ENCODE measurements at regions not wholly inside any gene's neighbourhood (a gene's known extent, or its start where the extent isn't known, plus 50 kb on each side); places are given as distances from the start of the nearest gene placed in this dataset.

GRCh38 chr2:45233301-45233700, 224.0 kb upstream of the SIX2 start:
- Mint-ChIP-seq H3K27ac (no peak overlapping the region), H3K27me3 (peaks cover 28% of the 10 kb centered on the region), H3K9me3 (no peaks in the 10 kb centered on the region), H3K4me1 (ENCODE audit: low read depth) (peaks cover 6% of the 10 kb centered on the region), H3K4me3 (no peak overlapping the region), H3K36me3 (ENCODE audit: low read depth) (no peaks in the 10 kb centered on the region)
- no peak for DNase-seq

- DNase-seq = no peak
- no peaks in the 10 kb centered on the region for H3K36me3 Mint-ChIP-seq (ENCODE audit: low read depth)
- H3K27ac Mint-ChIP-seq = no peak overlapping the region
- no peak overlapping the region for H3K4me3 Mint-ChIP-seq
- peaks cover 3% of the 10 kb centered on the region for H3K9me3 Mint-ChIP-seq
- peaks cover under 1% of the 10 kb centered on the region for H3K4me1 Mint-ChIP-seq (ENCODE audit: low read depth)
- H3K27me3 Mint-ChIP-seq = peaks cover 25% of the 10 kb centered on the region
Observed at GRCh38 chr2:45232818-45233217, 223.6 kb upstream of the SIX2 start.

- Mint-ChIP-seq H3K36me3 (ENCODE audit: low read depth) (no peaks in the 10 kb centered on the region), H3K27ac (no peak overlapping the region), H3K27me3 (peaks cover 21% of the 10 kb centered on the region), H3K9me3 (peaks cover 11% of the 10 kb centered on the region), H3K4me1 (ENCODE audit: low read depth) (no peaks in the 10 kb centered on the region), H3K4me3 (no peak overlapping the region)
- no peak for DNase-seq
Observed at GRCh38 chr2:45229411-45229810, 220.2 kb upstream of the SIX2 start.

GRCh38 chr2:45227347-45227746, 218.1 kb upstream of the SIX2 start:
- no peaks in the 10 kb centered on the region for H3K36me3 Mint-ChIP-seq (ENCODE audit: low read depth)
- H3K9me3 Mint-ChIP-seq = peaks cover 11% of the 10 kb centered on the region
- DNase-seq = no peak
- peaks cover 37% of the 10 kb centered on the region for H3K27me3 Mint-ChIP-seq
- no peak overlapping the region for H3K4me3 Mint-ChIP-seq
- H3K27ac Mint-ChIP-seq = no peak overlapping the region
- no peaks in the 10 kb centered on the region for H3K4me1 Mint-ChIP-seq (ENCODE audit: low read depth)

- no peak for DNase-seq
- Mint-ChIP-seq H3K27me3 (peaks cover 54% of the 10 kb centered on the region), H3K4me3 (no peak overlapping the region), H3K27ac (no peak overlapping the region), H3K9me3 (peaks cover 11% of the 10 kb centered on the region), H3K4me1 (ENCODE audit: low read depth) (no peaks in the 10 kb centered on the region), H3K36me3 (ENCODE audit: low read depth) (no peaks in the 10 kb centered on the region)
Observed at GRCh38 chr2:45224993-45225380, 215.7 kb upstream of the SIX2 start.

- Mint-ChIP-seq H3K9me3 (peaks cover 11% of the 10 kb centered on the region), H3K27me3 (peaks cover 54% of the 10 kb centered on the region), H3K4me1 (ENCODE audit: low read depth) (no peaks in the 10 kb centered on the region), H3K4me3 (no peak overlapping the region), H3K36me3 (ENCODE audit: low read depth) (no peaks in the 10 kb centered on the region), H3K27ac (no peak overlapping the region)
- no peak for DNase-seq
Observed at GRCh38 chr2:45224321-45224992, 215.2 kb upstream of the SIX2 start.

- H3K9me3 Mint-ChIP-seq = peaks cover 11% of the 10 kb centered on the region
- DNase-seq = no peak
- no peak overlapping the region for H3K27ac Mint-ChIP-seq
- H3K36me3 Mint-ChIP-seq (ENCODE audit: low read depth) = no peaks in the 10 kb centered on the region
- no peaks in the 10 kb centered on the region for H3K4me1 Mint-ChIP-seq (ENCODE audit: low read depth)
- no peak overlapping the region for H3K4me3 Mint-ChIP-seq
- H3K27me3 Mint-ChIP-seq = peaks cover 54% of the 10 kb centered on the region
Observed at GRCh38 chr2:45223531-45223930, 214.3 kb upstream of the SIX2 start.

DNA sequence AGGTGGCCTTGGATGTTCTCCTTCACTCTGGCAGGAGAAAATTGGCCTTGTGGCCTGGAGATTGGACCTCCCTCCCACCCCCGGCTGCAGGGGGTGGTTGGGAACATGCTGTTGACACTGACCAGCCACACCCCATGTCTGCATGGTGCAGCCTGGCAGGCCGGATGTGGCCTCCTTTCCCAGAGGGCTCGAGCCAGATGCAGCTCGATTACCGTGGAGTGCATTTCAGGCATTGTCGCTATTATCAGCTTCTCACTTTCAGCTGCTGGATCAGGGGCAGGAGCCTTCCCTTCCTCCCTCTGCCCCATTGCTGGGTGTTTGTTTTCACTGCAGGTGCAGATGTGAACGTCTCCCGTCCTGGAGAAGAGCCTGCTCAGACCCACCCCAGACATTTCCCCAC, 211.0 kb upstream of the SIX2 start:
- no peak for DNase-seq
- no peaks in the 10 kb centered on the region for H3K9me3 Mint-ChIP-seq
- H3K4me3 Mint-ChIP-seq = no peak overlapping the region
- no peak overlapping the region for H3K27ac Mint-ChIP-seq
- no peaks in the 10 kb centered on the region for H3K36me3 Mint-ChIP-seq (ENCODE audit: low read depth)
- H3K4me1 Mint-ChIP-seq (ENCODE audit: low read depth) = no peaks in the 10 kb centered on the region
- H3K27me3 Mint-ChIP-seq = peaks cover 55% of the 10 kb centered on the region

DNA sequence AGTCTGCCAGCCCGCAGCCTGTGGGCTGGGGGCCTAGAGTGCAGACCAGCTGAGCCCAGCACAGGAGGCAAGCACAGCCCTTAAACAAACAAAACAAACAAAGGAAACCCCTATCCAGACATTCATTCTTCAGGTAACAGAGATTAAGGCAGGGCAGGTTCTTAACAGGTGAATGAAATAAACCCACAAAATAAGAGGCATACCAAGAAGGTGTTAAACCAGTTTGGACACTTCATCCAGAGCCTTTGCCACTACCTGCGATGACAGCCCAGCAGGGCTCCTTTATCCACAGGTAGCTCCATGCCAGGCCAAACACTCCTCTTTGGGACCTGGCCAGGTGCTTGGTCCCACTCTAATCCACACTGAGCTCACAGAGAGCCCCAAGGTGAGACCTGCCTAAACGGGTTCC, 209.7 kb upstream of the SIX2 start:
- Mint-ChIP-seq H3K4me3 (no peak overlapping the region), H3K36me3 (ENCODE audit: low read depth) (no peaks in the 10 kb centered on the region), H3K27me3 (peaks cover 47% of the 10 kb centered on the region), H3K4me1 (ENCODE audit: low read depth) (no peaks in the 10 kb centered on the region), H3K27ac (no peak overlapping the region), H3K9me3 (no peaks in the 10 kb centered on the region)
- no peak for DNase-seq

DNA sequence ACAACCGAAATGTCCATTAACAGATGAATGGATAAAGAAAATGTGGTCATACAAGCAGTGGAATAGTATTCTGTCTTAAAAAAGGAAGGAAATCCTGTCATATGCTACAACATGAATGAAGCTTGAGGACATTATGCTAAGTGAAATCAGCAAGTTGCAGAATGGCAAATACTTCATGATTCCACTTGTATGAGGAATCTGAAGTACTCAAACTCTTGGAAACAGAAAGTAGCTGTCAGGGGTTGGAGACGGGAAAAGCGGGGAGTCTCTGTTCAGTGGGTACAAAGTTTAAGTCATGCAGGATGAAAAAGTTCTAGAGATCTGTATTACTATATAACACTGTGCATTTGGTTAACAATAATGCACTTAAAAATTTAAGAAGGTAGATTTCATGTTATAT, 209.0 kb upstream of the SIX2 start:
- H3K36me3 Mint-ChIP-seq (ENCODE audit: low read depth) = no peaks in the 10 kb centered on the region
- H3K9me3 Mint-ChIP-seq = no peaks in the 10 kb centered on the region
- H3K4me1 Mint-ChIP-seq (ENCODE audit: low read depth) = no peaks in the 10 kb centered on the region
- H3K4me3 Mint-ChIP-seq = no peak overlapping the region
- no peak for DNase-seq
- no peak overlapping the region for H3K27ac Mint-ChIP-seq
- peaks cover 42% of the 10 kb centered on the region for H3K27me3 Mint-ChIP-seq

DNA sequence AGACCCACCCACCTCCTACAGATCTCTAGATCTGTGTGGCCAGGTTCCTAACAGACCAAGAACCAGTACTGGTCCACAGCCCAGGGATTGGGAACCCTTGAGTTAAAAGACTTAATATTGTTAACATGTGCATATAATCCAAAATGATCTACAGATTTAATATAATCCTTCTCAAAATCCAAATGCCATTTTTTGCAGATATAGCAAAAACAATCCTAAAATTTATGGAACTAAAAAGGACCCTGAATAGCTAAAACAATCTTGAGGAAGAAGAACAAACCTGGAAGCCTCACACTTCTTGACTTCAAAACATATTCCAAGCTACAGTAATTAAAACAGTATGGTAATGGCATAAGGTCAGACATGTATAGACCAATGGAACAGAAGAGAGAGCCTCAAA, 206.9 kb upstream of the SIX2 start:
- Mint-ChIP-seq H3K27ac (no peak overlapping the region), H3K4me3 (no peak overlapping the region), H3K4me1 (ENCODE audit: low read depth) (no peaks in the 10 kb centered on the region), H3K9me3 (no peaks in the 10 kb centered on the region), H3K36me3 (ENCODE audit: low read depth) (no peaks in the 10 kb centered on the region), H3K27me3 (peaks cover 27% of the 10 kb centered on the region)
- no peak for DNase-seq

GRCh38 chr2:45214550-45214949, 205.3 kb upstream of the SIX2 start:
- Mint-ChIP-seq H3K9me3 (no peaks in the 10 kb centered on the region), H3K4me3 (no peak overlapping the region), H3K27me3 (peaks cover 22% of the 10 kb centered on the region), H3K27ac (no peak overlapping the region), H3K36me3 (ENCODE audit: low read depth) (no peaks in the 10 kb centered on the region), H3K4me1 (ENCODE audit: low read depth) (no peaks in the 10 kb centered on the region)
- DNase-seq = no peak

- no peak overlapping the region for H3K4me3 Mint-ChIP-seq
- no peak for DNase-seq
- H3K36me3 Mint-ChIP-seq (ENCODE audit: low read depth) = no peaks in the 10 kb centered on the region
- no peaks in the 10 kb centered on the region for H3K4me1 Mint-ChIP-seq (ENCODE audit: low read depth)
- no peak overlapping the region for H3K27ac Mint-ChIP-seq
- H3K9me3 Mint-ChIP-seq = no peaks in the 10 kb centered on the region
- H3K27me3 Mint-ChIP-seq = peaks cover 19% of the 10 kb centered on the region
Observed at GRCh38 chr2:45212953-45213635, 203.8 kb upstream of the SIX2 start.

GRCh38 chr2:45211636-45212035, 202.4 kb upstream of the SIX2 start:
- H3K9me3 Mint-ChIP-seq = no peaks in the 10 kb centered on the region
- H3K27ac Mint-ChIP-seq = no peak overlapping the region
- H3K4me3 Mint-ChIP-seq = no peak overlapping the region
- peaks cover 16% of the 10 kb centered on the region for H3K27me3 Mint-ChIP-seq
- DNase-seq = no peak
- no peaks in the 10 kb centered on the region for H3K36me3 Mint-ChIP-seq (ENCODE audit: low read depth)
- H3K4me1 Mint-ChIP-seq (ENCODE audit: low read depth) = no peaks in the 10 kb centered on the region

GRCh38 chr2:45210462-45211195, 201.4 kb upstream of the SIX2 start:
- no peak overlapping the region for H3K4me3 Mint-ChIP-seq
- no peaks in the 10 kb centered on the region for H3K9me3 Mint-ChIP-seq
- no peaks in the 10 kb centered on the region for H3K36me3 Mint-ChIP-seq (ENCODE audit: low read depth)
- H3K4me1 Mint-ChIP-seq (ENCODE audit: low read depth) = no peaks in the 10 kb centered on the region
- H3K27me3 Mint-ChIP-seq = peaks cover 11% of the 10 kb centered on the region
- no peak for DNase-seq
- H3K27ac Mint-ChIP-seq = no peak overlapping the region

All from activated T-cell treated with anti-CD3 and anti-CD28 coated beads, Interleukin-2, amount 50 U/mL, for 24 hours (primary cell).